HG03064 (cell line): ENCODE measurements at regions not wholly inside any gene's neighbourhood (a gene's known extent, or its start where the extent isn't known, plus 50 kb on each side); places are given as distances from the start of the nearest gene placed in this dataset.
"Not testable (repeated sequence)": the region's sequence is repeated elsewhere in the genome, so short reads cannot be mapped to it uniquely, and the experiment has no call there.

ENCODE experiments used
- ATAC-seq: cut with Tn5 transposase; IDR thresholded peaks from one replicate; pipeline ENCODE4 v1.9.1; 2021; ENCODE audit warnings: low read depth; ENCODE audit not compliant: unreplicated experiment

DNA sequence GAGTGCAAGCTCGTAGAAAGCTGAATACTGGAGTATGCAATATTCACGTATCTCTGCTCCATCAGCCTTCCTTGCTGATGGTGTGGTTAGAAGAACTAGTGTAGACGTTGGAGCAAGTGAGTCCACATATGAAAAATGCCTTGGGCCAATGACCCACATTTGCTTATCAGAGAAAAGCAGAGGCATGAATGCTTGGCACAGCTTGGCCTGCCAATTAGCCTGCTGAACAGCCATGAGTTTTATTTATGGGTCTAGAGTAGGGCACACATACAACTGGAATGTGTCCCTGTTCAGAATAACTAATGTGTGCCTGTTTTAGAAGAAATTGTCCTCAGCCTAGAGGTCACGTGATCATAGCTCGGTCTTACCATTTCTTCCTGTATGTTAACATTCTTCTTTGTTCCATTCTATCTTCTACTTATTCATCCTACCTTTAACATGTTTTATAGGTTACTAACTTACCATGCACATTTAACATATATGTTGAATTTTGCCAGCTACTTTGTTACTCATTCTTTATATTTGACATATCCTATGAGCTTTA, 432.7 kb upstream of the AADAT start:
- no peak for ATAC-seq

DNA sequence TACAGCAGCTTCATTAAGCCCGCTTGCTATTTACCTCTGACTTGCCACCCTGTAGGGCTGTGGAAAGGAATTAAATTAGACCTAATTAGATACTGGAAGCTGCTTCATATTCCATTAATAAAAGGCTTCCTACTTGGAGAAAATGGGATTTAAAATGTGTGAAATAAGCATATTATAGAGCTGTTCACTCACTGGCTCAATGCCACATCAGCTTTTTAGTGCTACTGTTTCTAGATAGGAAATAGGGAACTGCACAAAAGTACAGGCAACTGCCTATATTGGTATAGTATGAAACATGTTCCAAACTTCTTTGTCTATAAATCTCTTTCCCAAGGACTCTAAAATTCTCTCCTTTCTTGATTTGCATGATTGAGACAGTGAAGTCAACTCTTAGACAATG, 407.9 kb upstream of the AADAT start:
- ATAC-seq = no peak

DNA sequence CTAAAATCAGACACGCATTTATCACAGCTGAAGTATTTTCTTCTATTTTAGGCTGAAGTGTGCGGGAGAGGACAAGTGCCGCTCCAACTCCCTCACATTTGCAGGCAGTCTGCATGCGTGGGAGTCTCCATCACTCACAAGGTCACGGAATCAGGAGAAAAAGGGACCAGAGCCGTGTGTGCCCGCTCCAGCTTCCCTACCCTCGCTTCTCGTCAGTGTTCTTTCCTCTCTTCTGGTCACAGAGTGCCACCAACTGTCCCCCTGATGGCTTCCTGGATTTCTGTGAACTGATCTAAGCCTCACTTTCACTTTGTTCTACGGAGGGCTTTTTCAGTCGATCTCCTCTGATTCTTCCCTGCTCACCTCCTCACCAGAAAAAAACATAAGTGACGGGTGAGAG, 407.4 kb upstream of the AADAT start:
- ATAC-seq = peak; percentile 84

DNA sequence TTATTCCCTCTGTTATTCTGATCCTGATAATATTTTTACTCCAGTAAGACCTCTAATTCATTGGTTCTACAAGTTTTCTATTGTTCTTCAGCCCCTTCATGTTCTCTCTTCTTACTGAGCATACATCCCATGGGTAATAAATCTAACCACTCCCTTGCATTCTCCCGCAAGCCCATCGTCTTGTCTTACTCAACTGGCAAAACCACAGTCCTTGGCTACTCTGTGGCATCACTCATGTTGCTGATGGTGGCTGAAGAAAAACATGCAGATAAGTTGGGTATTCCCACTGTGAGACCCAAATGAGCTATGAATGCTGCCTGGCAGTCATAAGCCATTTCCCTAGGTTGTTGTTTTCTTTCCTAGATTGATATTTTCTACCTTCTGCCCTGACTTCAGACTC, 402.2 kb upstream of the AADAT start:
- ATAC-seq = no peak

DNA sequence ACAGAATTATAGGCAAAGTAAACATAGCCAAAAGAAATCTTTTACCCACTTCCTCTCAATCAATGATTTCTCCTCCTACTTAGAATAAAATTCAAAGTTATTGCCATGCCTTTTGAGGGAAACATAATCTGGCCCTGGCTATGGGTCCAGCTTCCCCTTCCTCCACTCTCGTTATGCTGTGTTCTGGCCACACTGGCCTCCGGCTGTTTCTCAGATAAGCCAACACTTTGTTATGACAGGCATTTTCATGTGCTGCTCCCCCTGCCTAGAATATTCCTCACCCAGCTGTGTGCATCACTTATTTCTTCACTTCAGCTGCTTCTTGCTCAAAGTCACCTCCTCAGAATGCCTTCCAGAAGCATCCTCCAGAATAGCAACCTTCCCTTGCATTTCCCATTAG, 386.6 kb upstream of the AADAT start:
- ATAC-seq = no peak

DNA sequence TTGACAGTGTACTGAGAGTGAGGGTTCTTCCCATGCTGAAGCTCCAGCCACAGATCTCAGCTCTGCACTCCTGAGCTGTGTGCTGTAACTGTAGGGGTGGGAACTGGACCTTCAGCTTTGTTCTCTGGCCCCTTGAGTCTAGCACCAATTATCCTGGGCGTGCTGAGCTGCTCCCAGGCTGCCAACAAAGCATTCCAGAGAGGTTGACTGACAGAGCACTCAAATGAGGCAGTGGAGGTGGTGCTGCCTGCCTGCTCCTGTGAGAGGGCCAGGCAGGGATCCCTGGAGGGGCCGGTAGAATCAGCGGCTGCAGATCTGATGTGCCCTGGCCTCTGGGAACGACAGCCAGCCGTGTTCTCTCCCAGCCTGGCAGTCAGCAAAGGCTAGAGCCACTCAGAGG, 375.7 kb upstream of the AADAT start:
- no peak for ATAC-seq

DNA sequence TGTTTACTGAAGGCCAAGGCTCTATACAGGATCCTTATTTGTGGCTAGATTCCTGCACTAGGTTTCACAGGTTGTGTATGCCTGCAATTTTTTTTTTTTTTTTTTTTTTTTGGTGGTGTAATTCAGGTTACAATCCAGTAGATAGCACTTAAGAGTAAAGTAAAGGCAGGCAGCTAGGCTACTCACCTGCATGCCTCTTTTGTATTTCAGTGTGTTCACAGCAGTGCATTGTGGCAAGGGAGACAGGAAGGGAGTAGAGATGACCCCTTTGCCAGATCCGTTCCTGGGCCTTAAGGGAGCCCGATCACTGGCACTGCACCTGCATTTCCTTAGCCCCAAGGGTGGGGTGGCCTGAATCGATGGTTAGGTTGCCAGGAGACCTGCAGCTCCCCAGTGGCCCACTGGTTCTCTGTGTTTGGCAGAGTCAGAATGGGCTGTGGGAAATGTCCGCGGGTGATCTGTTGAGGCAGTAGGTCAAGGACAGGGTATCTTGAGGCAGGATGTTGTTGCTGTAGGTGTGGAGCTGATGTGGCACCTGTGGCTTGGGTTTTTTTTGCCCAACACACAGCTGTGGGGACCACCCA, 374.9 kb upstream of the AADAT start:
- ATAC-seq = no peak

DNA sequence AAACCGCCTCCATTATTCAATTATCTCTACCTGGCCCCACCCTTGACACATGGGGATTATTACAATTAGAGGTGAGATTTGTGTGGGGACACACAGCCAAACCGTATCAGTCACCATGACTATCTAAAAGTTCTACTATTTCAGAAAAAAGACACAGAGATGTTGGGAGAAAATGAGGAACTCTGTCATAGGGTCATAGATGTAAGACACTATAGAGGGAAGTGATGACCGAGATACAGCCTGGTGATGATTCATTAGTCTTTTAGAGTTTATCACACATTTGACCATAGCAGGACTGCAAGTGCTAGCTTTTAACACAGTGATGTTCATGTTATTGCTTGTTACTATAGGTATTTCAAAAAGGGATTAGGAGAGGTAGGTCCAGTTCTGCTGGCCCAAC, 357.0 kb upstream of the AADAT start:
- ATAC-seq = no peak

DNA sequence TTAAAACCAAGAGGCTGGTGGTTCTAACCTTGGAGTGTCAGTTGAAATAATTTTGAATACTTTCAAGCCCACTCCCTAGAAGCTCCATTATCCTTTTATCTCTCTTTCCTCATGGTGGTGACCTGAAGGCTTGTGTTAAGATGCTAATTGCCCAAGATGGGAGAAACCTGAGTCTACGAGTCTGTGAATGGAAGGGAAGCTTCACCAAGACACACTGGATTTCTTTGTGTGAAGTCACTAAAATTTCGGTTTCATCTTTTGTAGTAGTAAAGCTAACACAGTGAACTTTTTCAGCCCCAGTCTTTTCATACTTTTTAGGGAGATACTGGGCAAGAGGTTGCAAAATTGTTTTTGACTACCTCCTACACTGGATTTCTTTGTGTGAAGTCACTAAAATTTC, 351.4 kb upstream of the AADAT start:
- not testable (repeated sequence) for ATAC-seq

DNA sequence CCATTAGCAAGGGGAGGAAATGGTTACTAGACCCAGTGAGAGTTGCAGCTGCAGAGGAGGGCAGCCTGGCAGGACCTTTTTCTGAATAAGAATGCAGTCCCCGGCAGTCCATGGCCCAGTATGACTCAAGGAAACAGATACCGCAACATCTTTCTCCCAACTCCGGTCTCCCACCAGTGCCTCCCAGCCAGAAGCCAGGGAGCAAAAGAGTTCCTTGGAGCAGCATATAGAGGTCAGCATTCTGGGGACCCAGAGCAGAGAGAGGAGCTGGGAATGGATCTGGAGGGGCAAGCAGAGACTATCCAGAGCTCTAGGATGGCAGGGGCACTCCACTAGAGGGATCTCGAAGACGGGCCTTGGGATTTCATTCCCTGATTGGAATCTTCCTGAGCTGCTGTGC, 339.2 kb upstream of the AADAT start:
- ATAC-seq = no peak

DNA sequence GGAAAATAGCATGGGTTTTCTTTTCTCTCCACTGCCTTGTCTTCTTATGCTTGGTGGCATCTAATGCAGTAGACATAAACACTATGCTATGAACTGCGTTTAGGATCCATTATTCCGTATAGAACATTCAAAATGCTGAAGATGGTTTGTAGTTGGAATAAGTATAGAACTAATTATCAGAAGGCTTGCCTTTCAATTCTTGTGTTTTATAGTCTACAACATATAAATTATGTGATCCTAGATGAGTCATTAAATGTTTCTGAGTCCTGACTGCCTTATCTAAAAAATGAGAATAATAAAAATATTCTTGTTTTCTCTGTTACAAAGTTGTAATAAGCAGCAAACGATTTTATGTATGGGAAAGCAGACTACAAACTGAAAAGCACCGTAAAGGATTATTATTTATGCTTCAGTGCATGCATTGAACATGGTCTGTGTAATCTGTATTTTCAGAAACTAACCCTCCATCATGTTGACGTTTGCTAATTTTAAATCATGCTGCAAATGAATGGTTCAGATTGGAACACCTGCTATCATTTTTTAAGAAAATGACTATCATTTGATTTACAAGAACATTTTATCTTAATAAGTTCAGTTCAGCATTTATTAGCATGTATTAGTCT, 335.9 kb upstream of the AADAT start:
- ATAC-seq = no peak

DNA sequence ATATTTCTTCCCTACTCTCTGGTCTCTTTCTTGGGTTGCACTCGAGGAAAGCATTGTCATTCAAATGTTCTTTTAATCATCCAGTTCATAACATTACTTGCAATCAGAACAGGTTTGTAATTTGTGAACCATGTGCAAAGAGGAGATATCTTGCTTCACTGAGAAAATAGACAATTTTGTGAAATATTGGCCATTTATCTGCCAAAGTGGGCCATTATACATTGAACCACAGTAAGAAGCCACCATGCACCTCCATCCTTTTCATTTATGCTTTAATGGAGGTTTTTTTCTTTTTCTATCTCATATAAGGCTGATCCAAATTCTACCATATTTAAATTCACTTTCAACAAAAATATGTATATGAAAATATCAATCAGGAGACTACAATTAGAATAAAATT, 335.3 kb upstream of the AADAT start:
- no peak for ATAC-seq

DNA sequence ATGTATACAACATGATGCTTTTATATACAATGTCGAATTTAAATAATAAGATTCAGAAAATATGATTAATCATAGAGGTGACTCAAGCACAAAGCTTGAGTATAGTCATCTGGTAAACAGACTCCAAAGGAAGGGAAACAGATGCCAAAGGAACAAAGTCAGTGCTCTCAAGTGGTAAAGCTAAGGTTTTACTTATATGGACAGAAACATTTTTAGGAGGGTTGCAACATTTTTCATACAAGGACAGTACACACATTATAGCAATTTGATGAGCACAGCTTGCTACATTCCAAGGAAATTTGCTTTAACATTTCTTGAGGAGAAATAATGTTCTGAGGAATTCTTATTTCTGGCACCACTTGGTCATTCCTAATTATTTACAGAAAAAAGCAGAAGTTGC, 333.4 kb upstream of the AADAT start:
- ATAC-seq = no peak

DNA sequence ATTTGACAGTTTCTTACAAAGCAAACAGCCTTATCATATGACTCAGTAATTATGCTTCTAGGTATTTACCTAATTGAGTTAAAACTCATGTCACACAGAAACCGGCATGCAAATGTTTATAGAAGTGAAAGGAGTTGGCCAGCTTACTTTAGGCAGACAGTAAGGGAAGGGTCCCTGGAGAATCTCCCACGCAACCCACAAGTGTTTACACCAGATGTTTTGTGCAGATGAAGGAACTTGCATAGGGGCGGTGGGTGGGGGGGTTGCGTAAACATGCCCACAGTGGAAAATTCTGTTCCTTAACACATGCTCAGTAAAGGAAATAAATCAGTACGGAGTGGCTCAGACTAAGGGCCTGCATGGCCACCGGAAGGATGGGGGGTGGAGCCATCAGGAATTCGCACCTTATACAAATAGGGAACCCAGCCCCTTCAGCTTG, 330.5 kb upstream of the AADAT start:
- peak; percentile 68 for ATAC-seq

DNA sequence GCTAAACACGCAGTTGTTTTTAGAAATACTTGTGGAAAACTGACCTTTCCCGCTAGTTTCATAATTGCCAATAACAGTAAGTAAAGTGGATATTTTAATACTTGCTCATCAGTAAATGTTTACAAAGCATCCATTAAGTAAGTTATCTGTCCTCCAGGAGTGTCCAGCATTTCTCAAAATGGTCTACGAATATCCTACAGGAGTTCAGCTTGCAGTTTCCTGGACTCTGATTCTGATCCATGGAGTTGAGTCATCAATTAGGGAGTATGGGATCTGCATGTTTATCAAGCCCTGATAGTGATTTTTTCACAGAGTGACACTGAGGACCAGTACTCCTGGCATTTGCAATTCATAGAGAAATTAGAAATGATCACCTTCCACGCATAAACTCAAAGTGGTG, 325.2 kb upstream of the AADAT start:
- no peak for ATAC-seq

DNA sequence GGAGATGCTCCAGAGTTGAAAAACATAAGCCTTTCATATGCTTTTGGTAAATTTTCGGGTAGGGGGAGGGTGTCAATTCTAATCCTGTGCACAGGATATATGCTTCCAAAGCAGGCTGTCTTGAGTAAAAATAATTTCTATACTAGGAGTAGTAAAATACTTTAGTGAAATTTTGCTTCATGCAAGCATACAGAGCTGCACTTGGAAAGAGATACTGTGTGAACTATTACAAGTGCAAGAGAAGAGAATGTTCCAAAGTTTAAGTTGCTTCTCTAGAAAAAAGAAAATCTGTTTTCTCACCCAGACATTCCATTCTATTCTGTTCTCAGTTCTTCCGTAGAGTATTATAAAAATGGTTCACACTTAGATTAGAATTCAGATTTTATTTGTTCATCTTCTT, 324.6 kb upstream of the AADAT start:
- no peak for ATAC-seq

DNA sequence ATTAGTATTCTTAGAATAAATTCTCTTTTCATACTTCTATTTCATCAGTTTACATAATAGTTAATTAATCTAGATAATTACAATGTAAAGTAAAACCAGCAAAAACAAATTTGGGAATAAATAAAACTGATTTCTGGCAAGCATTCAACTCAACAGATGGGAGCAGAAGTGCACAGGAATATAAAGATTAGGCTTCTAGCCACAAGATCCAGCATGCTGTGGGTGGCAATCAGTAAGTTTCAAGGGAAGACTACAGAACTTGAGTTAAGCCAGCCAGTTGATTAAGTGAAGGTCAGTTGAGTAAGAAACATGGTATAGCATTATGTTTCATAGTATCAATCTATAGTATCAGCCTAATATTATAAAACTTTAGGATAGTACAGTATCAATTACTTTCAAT, 324.2 kb upstream of the AADAT start:
- ATAC-seq = no peak

DNA sequence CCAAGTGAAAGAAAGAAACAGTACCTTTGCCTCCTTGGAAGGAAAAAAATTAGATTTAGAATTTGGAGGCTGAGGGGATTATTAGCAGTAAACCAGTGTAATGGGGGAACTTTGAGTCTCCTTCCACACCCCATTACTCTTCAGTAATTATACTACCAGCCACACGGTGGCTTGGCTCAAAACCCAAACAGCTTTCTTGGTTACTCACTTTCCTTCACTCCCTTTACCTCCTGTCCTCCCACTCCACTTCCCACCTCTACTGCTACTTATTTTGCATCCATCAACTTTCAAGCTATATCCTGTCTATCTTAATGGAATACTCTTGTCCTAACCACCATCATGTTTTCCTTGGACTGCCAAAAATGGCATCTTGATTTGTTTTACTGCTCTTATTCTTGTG, 310.6 kb upstream of the AADAT start:
- ATAC-seq = no peak

DNA sequence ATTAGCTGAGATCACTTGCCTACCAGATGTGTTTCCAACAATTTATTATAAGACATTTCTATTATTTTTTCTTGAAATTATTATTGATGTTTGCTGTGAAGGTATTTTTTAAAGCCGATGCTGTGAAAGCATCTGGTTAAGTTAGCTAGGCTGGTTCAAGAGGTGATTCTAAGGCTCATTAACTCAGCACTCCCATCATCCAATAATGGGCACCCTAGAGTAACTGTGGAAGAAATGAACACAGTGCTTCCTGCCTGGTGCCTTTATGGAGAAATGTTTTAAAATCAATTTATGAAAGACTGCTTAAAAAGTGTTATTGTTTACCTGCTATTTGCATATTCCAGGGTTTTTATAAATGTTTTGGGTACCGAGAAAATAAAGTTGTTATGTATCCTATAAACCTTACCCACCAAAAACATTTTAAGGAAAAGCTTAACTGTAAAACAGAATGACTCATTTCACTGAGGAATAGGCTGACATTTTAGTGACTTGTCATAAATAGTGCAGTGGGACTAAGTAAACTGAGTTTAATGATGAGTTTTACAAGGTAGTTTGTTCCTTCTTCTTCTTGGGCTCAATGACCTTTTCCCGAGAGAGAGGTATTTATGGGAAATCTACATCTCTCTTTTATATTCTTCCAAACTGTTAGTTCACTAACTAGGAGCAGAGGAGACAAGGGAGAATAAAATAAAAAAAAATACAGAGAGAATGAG, 310.0 kb upstream of the AADAT start:
- no peak for ATAC-seq

DNA sequence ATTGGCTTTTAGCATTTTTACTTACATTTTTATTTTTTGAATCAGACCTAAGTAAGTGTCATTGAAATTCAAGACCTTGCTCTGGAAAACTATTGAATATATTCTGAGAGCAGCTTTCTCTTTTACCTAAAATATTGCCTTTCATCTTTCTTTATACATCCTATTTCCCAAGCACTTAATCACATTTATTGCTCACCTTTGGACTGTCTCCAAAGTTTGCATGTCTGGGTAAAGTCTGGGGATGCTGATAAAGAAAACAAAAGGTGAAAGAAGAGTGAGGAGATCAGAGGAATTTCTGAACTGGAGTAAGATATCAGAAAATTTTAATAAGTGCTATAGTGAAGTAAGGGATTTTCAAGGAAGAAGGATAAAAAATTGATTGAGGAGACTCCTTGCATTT, 308.5 kb upstream of the AADAT start:
- no peak for ATAC-seq

DNA sequence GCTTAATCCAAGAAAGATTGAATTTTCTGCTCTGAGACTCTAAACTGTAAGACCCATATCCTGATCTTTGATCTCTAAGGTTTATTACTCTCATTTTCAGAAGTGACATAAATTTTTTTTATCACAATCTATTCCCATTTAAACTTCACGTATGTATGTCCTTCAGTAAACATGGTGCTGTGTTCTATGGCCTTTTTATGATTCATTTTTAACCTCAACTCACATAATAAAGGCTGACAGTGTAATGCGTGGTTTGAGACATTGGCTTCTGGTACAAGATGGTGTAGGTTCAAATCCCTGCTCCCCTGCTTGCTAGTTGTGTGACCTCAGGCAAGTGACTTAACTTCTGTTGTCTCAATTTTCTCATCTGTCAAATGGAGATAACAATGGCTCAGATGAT, 306.0 kb upstream of the AADAT start:
- no peak for ATAC-seq
